Epithelial cell of proximal tubule (primary cell): ENCODE measurements at regions not wholly inside any gene's neighbourhood (a gene's known extent, or its start where the extent isn't known, plus 50 kb on each side); places are given as distances from the start of the nearest gene placed in this dataset.

Experiments used
- DNase-seq: peaks from one replicate; pipeline ENCODE4 v3.0.0-alpha.2; 2011; ENCODE audit warnings: low read depth
- H3K4me3 ChIP-seq: 2 replicates; pipeline ENCODE4 v1.5.1; 2011; ENCODE audit warnings: low read depth, mild to moderate bottlenecking, low read length
- TF ChIP-seq, protein P1 (sequence below): conservative IDR thresholded peaks from 2 replicates; pipeline ENCODE4 v1.5.1; 2012; ENCODE audit warnings: low read depth, mild to moderate bottlenecking, low read length

DNA sequence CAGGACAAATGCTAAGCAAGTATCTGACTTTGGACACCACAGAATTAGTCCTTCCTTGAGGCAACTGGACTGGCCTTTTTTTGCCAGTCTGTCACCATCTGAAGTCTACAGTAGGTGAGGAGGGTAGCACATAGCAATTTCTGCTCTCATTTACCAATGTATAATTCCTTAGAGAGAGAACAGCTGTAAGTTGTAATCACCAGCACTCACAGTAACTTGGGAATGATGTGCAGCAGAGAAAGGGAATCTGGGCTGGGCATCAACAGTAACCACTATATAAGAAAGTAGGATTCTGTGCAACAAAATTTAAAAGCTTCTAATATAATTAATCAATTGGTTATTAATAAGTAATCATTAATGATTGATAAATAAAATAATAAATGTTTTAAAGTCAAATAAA is 86.3 kb upstream of the FAT3 start:
- TF ChIP-seq, protein P1, sequence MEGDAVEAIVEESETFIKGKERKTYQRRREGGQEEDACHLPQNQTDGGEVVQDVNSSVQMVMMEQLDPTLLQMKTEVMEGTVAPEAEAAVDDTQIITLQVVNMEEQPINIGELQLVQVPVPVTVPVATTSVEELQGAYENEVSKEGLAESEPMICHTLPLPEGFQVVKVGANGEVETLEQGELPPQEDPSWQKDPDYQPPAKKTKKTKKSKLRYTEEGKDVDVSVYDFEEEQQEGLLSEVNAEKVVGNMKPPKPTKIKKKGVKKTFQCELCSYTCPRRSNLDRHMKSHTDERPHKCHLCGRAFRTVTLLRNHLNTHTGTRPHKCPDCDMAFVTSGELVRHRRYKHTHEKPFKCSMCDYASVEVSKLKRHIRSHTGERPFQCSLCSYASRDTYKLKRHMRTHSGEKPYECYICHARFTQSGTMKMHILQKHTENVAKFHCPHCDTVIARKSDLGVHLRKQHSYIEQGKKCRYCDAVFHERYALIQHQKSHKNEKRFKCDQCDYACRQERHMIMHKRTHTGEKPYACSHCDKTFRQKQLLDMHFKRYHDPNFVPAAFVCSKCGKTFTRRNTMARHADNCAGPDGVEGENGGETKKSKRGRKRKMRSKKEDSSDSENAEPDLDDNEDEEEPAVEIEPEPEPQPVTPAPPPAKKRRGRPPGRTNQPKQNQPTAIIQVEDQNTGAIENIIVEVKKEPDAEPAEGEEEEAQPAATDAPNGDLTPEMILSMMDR = no peak
- no peak overlapping the region for H3K4me3 ChIP-seq
- no peak for DNase-seq

- TF ChIP-seq, protein P1 = no peak
- H3K4me3 ChIP-seq = no peak overlapping the region
- no peak for DNase-seq
These were observed 86.9 kb upstream of the FAT3 start for GRCh38 chr11:92137747-92138146.

GRCh38 chr11:92136797-92137196 is 87.8 kb upstream of the FAT3 start:
- no peak for DNase-seq
- TF ChIP-seq, protein P1 = peak; percentile 54
- no peak overlapping the region for H3K4me3 ChIP-seq

DNA sequence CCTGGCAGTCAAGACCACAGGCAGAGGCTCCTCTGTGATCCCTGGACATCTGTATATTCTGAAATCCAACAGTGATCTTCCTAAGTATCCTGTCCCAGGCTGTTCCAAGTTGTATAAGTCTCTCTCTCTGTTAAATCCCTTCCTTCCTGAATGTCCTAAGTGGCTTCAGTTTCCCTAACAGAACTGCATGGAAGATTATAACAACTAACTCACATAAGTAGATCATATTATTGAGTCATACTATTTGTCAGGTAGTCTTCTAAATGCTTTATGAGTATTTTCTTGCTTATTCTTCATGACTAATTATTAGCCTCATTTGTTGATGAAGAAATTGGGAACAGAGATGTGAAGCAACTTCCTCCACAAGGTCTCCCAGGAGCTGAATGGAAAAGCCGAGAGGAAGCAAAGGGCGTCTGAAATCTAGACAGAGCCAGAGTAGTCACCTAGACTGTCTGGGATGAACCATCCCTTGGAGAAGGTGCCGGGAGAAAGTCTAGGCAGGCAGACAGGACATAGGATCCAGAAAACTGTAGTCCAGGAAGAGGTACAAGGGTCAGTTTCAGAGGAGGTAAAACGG is 93.2 kb upstream of the FAT3 start:
- TF ChIP-seq, protein P1 = no peak
- no peak overlapping the region for H3K4me3 ChIP-seq
- DNase-seq = peak; percentile 52

DNA sequence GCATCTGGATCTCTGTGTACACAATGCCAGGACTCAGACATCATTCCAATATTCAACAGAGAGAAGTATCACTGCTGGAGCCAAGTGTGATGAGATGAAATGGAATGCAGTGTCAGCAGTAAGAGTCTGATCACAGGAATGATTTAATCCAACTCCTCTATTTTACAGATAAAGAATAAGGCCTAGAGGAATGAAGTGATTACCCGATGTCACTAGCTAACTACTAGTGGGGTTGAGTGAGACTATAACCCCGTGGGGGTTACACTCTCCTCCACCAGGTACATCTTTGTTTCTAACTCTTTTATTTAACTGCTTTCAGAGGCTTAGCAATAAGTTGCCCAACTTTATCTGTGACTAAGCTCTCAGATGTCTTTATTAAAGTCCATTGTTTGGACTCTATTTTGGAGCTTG is 94.2 kb upstream of the FAT3 start:
- H3K4me3 ChIP-seq = no peak overlapping the region
- peak; percentile 54 for DNase-seq
- TF ChIP-seq, protein P1 = no peak

DNA sequence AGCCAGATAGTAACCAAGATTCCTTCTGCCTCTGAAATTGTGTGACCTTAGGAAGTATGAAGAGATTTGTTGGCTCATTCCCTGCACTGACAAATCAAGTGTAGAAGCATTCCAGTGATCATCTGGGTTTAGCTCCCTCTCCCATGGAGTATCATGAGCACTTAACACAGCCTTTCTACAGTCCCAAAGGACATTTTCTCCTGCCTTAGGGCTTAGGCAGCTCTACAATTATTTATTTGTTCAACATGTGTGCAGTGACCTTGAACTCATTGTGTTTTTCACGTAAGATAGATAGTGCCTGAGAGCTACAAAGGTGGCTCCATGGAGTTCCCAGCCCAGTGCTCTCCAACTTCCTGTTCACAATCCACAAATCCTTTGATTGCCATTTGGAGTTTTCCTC is 94.8 kb upstream of the FAT3 start:
- DNase-seq = peak; percentile 25
- TF ChIP-seq, protein P1 = no peak
- H3K4me3 ChIP-seq = no peak overlapping the region

DNA sequence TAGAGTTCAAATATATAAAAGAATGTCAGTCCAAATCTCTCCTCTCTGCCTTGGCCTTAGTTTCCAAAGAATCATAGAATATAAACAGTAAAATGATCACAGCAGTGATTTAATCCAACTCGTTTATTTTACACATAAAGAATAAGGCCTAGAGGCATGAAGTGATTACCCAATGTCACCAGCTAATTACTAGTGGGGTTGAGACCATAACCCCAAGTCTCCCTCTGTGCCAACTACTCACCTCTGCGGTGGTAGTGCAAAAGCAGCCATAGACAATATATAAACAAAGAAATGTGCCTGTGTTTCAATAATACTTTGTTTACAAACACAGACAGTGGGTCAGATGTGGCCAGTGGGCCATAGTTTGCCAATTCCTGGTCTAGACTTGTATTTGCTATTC is 96.6 kb upstream of the FAT3 start:
- no peak overlapping the region for H3K4me3 ChIP-seq
- TF ChIP-seq, protein P1 = no peak
- no peak for DNase-seq
